ENCODE measurements at regions not wholly inside any gene's neighbourhood (a gene's known extent, or its start where the extent isn't known, plus 50 kb on each side); places are given as distances from the start of the nearest gene placed in this dataset.
A peak's percentile ranks its signal among the peaks of the same experiment; 100 is the strongest.

DNA sequence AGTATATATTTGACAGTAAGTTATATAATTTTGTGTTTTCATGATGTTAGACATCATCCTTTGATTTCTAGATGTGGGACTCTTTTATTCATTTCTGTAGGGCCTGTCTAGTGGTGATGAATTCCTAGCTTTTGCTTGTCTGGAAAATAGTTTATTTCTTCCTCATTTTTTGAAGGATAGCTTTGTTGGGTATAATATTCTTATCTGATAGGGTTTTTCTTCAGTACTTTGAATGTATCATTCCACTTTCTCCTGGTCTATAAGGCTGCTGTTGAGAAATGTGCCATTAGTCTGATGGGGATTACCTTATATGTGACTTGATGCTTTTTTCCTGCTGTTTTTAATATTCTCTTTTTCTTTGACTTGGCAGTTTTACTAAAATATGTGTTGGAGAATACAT is 1104.5 kb downstream of the FAT4 start:
- no peak for DNase-seq (ENCODE audit: low spot score in 2 of 2)
- no peak overlapping the region for H3K4me3 ChIP-seq (ENCODE audit: low read depth, poor library complexity, severe bottlenecking)
- TF ChIP-seq, protein P1, sequence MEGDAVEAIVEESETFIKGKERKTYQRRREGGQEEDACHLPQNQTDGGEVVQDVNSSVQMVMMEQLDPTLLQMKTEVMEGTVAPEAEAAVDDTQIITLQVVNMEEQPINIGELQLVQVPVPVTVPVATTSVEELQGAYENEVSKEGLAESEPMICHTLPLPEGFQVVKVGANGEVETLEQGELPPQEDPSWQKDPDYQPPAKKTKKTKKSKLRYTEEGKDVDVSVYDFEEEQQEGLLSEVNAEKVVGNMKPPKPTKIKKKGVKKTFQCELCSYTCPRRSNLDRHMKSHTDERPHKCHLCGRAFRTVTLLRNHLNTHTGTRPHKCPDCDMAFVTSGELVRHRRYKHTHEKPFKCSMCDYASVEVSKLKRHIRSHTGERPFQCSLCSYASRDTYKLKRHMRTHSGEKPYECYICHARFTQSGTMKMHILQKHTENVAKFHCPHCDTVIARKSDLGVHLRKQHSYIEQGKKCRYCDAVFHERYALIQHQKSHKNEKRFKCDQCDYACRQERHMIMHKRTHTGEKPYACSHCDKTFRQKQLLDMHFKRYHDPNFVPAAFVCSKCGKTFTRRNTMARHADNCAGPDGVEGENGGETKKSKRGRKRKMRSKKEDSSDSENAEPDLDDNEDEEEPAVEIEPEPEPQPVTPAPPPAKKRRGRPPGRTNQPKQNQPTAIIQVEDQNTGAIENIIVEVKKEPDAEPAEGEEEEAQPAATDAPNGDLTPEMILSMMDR (IDR thresholded peaks at IDR 0.05), result no peak
- no peak for TF ChIP-seq POLR2A (IDR thresholded peaks at IDR 0.05)
- intact Hi-C loops (cut with DNase I; ENCODE audit: low total_unique reads), result no loop called here

DNA sequence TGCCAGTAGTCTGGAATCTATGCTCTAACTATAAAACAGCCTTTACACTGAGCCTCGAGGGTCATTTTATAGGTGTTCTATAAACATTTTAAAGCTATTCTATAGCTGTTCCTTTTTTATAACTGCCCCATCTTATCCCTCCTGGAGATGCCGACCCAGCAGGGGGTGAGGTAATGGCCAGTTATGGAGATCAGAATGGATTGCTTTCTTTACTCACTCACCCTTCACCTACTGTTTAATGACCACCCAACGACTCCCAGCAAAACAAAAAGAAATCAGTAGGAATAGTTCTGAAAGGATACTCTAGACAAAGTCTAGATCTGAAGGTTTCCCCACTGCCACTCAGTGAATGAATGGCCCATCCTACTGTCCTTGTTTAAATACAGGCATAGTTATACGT is 1113.1 kb downstream of the FAT4 start:
- intact Hi-C loops (cut with DNase I; ENCODE audit: low total_unique reads), result no loop called here
- DNase-seq (ENCODE audit: low spot score in 2 of 2), result no peak
- TF ChIP-seq, protein P1 (IDR thresholded peaks at IDR 0.05), result no peak
- no peak for TF ChIP-seq POLR2A (IDR thresholded peaks at IDR 0.05)
- no peak overlapping the region for H3K4me3 ChIP-seq (ENCODE audit: low read depth, poor library complexity, severe bottlenecking)
- 68 to 70% methylated on average over 4 of the region's 4 CpGs for WGBS, 2 donors

GRCh38 chr4:126431049-126431448 is 1116.3 kb downstream of the FAT4 start:
- peak in 1 of 2 donors; percentile 52 for DNase-seq (ENCODE audit: low spot score in 2 of 2)
- TF ChIP-seq, protein P1 (IDR thresholded peaks at IDR 0.05), result no peak
- TF ChIP-seq POLR2A (IDR thresholded peaks at IDR 0.05), result no peak
- H3K4me3 ChIP-seq (ENCODE audit: low read depth, poor library complexity, severe bottlenecking), result no peak overlapping the region
- WGBS, 2 donors, result 93% methylated on average over 6 of the region's 6 CpGs
- intact Hi-C loops (cut with DNase I; ENCODE audit: low total_unique reads), result no loop called here

- H3K4me3 ChIP-seq (ENCODE audit: low read depth, poor library complexity, severe bottlenecking), result no peak overlapping the region
- TF ChIP-seq, protein P1 (IDR thresholded peaks at IDR 0.05), result no peak
- TF ChIP-seq POLR2A (IDR thresholded peaks at IDR 0.05), result no peak
- intact Hi-C loops (cut with DNase I; ENCODE audit: low total_unique reads), result no loop called here
- DNase-seq (ENCODE audit: low spot score in 2 of 2), result no peak
- WGBS, 2 donors, result 60 to 62% methylated on average over 2 of the region's 2 CpGs
Observed at GRCh38 chr4:126435491-126435890, 1120.7 kb downstream of the FAT4 start.

DNA sequence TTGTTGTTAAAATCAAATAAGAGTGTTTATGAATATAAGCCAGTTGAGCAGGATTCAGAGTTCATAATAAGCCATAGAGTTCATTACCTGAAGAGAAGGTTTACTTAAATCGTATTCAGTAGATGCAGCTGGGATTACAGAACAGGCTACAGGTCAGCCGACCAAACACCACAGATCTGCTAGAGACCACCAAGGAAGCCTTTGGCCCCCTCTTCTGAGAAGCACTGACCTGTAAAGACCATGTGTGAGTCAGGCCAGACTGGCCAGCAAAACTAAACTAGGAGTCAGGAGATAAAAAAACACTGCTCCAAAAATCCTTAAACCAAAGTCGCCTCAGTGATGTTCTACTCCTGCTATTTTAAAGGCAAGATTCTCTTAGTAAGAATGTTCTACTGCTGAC is 1125.5 kb downstream of the FAT4 start:
- DNase-seq (ENCODE audit: low spot score in 2 of 2), result no peak
- no peak for TF ChIP-seq POLR2A (IDR thresholded peaks at IDR 0.05)
- TF ChIP-seq, protein P1 (IDR thresholded peaks at IDR 0.05), result no peak
- WGBS, 2 donors, result 87 to 93% methylated on average over 3 of the region's 3 CpGs
- intact Hi-C loops (cut with DNase I; ENCODE audit: low total_unique reads), result no loop called here
- H3K4me3 ChIP-seq (ENCODE audit: low read depth, poor library complexity, severe bottlenecking), result no peak overlapping the region

DNA sequence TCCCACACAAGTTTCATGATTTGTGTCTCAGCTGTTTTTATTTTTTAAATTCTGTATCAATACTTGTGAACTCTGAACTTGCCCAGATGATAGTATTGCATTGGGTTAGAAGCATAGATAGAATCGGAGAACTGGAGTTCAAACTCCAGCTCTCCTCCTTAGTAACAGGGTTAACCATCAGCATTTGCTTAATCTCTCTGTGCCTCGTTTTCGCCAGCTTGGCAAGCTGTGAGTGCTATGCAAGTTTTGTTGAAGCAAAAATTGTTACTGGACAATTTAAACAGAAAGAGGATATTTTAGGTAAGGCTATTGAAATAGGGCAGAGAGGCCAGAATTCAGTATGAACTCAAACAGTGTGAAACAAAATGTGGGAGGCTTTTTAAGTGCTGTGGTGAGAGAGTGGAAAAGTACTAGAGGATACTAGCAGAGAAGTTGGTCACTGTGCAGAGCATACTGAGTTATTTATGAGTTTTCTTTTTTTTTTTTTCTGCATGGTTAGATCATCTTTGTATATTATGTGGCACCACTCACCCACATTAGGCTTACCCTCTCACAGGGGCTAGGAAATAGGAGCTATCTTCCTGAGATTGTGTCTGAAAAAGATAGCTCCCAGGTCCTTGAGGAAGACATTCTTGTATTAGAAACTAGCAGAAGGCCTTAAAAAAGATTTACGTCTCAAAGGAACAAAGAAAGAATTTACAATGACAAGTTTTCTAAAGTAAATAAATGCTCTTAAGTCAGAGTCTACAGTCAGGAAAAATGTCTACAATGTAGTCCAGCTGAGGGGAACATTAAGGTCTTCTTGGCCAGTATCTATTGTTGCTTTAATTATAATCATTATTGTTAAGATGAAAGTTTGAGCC is 1126.6 kb downstream of the FAT4 start:
- 70 to 71% methylated on average over 4 of the region's 4 CpGs for WGBS, 2 donors

More for the DNA sequence above, 1126.6 kb downstream of the FAT4 start:
- no peak overlapping the region for H3K4me3 ChIP-seq (ENCODE audit: low read depth, poor library complexity, severe bottlenecking)
- DNase-seq (ENCODE audit: low spot score in 2 of 2), result no peak
- intact Hi-C loops (cut with DNase I; ENCODE audit: low total_unique reads), result no loop called here
- TF ChIP-seq, protein P1 (IDR thresholded peaks at IDR 0.05), result no peak
- TF ChIP-seq POLR2A (IDR thresholded peaks at IDR 0.05), result no peak

Measured in lower leg skin (tissue), 4 donors.